ENCODE measurements at regions not wholly inside any gene's neighbourhood (a gene's known extent, or its start where the extent isn't known, plus 50 kb on each side); places are given as distances from the start of the nearest gene placed in this dataset.
"Not testable (repeated sequence)": the region's sequence is repeated elsewhere in the genome, so short reads cannot be mapped to it uniquely, and the experiment has no call there.

GRCh38 chr5:58021466-58021865 lies 438.4 kb downstream of the PLK2 start:
- DNase-seq: no peak

DNA sequence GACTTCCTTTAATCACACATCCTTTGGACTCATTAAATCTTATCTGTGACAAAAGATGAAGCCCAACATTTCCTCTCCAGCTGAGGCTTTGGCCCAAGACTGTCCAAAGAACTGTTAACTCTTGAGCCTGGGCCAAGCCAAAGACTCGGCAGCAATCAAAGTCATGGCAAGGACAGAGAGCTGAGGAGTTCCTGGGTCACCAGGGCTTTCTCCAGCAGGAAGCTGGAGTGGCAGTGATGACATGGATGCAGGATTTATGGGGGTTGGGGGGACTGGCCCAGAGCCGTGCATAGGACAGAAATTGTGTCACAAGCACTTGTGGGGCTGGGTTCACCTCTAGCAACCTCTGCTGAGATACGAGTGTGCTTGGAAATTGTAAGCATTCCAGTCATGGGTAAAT lies 440.3 kb downstream of the PLK2 start:
- no peak for DNase-seq

GRCh38 chr5:58018016-58018415 lies 441.9 kb downstream of the PLK2 start:
- no peak for DNase-seq

- DNase-seq: no peak
These were observed 443.0 kb downstream of the PLK2 start for GRCh38 chr5:58016877-58017276.

DNA sequence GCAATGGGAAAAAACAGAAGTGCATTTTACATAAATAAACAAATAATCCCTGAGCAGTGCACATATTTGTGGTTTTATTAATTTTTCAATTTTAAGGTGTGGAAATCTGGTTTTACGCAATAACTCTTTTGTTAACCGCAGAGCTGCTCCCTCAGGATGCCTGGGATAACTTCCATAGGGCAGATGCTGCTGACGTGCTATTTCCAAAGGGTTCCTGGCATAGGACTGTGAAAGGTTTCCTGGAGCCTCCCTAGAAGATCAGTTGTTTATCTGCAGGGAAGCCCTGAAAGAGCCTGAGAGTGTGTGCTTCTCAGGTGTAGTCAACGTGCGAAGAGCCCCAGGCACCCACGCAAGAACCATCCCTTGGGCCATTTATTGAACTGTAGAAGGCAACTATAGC lies 443.5 kb downstream of the PLK2 start:
- DNase-seq: no peak

DNA sequence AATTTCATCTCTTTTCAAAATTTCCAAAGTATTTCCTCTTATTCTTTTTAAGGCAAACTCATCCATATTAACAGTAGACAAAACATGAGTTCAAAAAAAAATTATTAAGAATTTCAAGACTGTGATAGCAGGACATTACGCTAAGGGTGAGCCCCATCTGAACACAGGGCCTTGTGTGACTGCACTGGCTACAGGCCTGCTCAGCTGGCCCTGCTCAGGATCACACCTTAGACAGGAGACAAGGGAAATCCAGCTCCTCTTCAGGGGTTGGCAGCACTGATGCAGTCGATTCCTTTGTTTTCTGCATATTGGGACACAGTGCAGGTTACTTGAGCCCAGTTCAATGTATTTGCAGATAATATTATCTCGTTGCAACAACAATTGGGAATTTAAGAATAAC lies 444.7 kb downstream of the PLK2 start:
- DNase-seq: no peak

DNA sequence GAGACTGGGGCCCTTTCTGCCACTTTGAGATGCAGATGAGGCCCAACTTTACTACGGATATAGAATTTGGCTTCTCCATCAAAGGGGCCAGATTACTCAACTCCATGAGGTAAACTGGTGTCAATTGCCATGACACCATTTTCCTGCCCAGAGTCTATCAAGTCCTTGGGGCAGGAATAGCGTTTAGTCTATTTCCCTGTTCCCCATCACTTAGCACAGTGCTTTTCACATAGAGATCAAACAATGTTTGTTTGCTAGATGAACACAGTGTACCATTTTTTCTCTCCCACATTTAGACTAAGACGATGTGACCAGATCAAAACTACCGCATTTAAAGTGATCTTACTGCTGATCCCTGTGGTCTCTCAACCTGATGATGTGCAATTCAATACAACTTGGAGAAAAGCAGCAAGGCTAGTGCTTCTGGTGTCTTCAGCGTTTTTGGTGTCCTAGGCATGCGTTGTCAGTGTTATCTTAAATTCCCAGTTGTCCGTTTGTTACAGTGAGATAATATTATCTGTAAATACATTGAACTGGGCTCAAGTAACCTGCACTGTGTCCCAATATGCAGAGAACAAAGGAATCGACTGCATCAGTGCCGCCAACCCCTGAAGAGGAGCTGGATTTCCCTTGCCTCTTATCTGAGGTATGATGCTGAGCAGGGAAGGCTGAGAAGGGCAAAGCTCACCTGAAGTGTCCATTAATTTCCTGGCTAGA lies 446.2 kb downstream of the PLK2 start:
- no peak for DNase-seq

DNA sequence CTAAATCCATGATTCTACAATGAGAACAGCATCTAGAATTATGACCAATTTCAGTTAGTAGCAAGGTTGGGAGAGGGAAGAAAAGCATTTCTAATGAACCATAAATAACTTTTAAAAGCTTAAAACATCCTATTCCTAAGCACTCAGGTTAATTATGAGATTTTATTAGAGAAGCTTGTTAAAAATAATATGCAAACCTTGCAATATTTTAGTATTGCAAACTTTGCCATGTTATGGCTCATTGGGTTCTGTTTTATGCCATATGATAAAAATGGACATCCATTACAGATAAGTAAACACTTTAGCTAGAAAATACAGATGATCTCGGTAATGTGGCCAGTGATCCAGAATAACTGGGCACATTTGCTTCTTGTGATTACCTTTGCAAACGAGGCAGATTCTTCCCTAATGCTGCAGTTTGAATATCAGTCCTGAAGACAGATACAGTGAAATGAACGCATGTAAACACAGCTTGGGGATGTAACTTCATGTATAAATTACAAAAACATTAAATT lies 447.0 kb downstream of the PLK2 start:
- DNase-seq: no peak

DNA sequence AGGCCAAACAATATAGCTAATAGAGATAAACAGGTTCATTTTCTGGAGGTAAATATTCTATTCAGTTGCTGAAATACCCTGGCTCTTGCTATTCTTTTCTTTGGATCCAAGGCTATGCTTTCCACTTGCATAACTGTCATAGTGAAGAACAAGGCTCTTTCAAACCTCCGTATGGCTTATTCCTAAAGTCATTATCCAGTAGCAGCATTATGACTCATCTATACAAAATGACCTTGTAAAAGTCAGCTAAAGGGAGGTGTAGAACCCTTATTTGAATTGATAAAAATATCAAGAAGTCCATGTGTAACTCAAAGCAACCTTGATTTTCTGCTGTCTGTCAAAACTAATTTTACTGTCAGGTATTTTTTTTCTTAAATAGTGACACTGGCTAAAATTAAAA lies 447.8 kb downstream of the PLK2 start:
- DNase-seq: no peak

GRCh38 chr5:58011301-58011700 lies 448.6 kb downstream of the PLK2 start:
- no peak for DNase-seq

GRCh38 chr5:58009754-58010153 lies 450.1 kb downstream of the PLK2 start:
- no peak for DNase-seq

DNA sequence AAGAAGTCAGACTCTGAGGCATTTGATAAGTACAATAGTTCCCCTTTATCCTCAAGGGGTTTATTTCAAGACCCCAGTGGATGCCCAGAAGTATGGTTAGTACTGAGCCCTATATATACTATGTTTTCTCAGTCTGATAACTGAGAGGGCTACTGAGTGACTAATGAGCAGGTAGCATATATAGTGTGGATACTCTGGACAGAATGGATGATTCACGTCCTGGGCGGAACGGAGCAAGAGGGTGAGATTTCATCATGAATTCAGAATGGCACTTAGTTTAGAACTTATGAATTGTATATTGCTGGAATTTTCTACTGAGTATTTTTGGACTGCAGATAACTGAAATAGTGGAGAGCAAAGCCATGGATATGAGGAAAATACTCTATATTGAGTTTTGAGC lies 457.6 kb downstream of the PLK2 start:
- no peak for DNase-seq

GRCh38 chr5:57993866-57994265 lies 466.0 kb downstream of the PLK2 start:
- DNase-seq: no peak

- peak in 1 of 51 donors; percentile 39 for DNase-seq
These were observed 470.5 kb downstream of the PLK2 start for GRCh38 chr5:57989378-57989777.

- peak in 2 of 51 donors; percentile 1 to 44 for DNase-seq
These were observed 471.1 kb downstream of the PLK2 start for GRCh38 chr5:57988813-57989212.

- DNase-seq: no peak
These were observed 472.3 kb downstream of the PLK2 start for GRCh38 chr5:57987552-57987951.

GRCh38 chr5:57986761-57987341 lies 473.0 kb downstream of the PLK2 start:
- peak in 15 of 51 donors; percentile 0 to 51 (median 5) for DNase-seq

DNA sequence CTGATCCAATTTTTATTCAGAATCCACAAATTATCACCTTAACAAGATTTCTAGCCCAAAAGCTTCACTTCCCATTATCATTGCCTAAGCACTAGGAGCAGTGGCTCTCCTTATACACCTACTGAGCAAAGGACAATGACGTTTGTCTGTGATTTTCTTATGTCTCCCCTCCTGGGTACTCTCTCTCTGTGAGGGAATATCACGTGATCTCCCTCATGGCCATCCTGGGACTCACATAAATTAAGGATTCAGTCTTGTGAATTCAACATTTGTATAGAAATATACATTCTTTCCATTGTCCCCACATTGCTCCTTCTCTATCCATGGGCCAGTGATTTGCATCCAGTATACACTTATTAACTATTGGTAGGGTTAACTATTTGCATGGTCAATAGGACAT lies 476.5 kb downstream of the PLK2 start:
- DNase-seq: no peak

DNA sequence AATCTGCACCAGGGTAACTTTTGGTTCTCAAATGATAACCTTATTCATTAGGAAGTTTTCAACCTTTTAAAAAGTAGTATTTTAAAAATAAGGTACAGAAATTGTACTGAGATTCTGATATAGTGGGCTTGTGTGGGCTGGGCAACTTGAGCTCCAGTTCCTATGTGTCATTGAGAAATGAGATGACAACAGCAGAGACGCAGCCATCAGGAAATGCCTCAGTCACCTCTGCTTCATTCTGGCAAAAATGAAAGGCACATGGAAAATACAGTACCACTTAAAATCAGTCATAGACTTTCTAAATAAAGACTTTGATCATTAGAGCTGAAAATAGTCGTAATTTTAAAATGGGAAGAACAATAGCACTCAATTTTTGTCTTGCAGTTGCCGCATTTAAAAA lies 480.2 kb downstream of the PLK2 start:
- DNase-seq: no peak

DNA sequence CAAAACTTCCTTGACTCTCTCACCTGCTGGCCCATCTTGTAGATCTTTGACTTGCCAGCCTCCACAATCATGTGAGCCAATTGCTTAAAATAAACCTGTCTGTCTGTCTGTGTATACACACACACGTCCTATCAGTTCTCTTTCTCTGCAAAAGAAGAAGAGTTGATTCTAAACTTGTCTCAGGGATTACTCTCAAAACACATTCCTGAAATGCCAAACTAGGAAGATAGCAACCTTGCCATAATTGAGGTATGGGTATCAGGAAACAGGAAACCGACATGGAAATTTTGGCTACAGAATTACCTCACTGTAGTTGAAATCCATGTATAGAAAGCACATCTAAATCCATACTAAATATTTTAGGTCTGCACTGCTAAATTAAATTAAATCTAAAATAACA lies 483.4 kb downstream of the PLK2 start:
- DNase-seq: no peak

DNA sequence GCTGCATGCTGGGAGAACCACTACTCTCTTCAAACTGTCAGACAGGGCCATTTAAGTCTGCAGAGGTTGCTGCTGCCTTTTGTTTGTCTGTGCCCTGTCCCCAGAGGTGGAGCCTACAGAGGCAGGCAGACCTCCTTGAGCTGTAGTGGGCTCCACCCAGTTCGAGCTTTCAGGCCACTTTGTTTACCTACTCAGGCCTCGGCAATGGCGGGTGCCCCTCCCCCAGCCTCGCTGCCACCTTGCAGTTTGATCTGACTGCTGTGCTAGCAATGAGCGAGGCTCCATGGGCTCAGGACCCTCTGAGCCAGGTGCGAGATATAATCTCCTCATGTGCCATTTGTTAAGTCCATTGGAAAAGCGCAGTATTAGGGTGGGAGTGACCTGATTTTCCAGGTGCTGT lies 487.8 kb downstream of the PLK2 start:
- DNase-seq: not testable (repeated sequence)

DNA sequence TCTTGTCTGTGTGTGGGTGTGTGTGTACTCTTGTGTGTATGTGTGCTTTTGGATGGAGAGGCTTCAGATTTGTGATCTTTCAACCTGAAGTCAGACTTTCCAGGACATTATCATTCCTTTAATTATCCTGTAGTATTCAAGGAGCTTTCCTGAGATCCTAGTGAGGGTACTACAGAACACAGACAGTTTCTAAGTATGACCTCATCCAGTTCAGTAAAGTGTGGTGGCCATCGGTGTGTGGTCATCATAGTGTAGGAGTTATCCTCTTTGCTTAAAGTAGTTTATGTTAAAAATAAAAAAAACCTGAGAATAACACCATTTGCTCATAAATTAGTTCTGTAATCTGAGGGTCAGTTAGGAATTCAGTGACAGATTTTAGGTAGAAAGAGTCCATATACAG lies 478.0 kb upstream of the ACTBL2 start:
- DNase-seq: no peak

GRCh38 chr5:57956636-57957035 lies 474.0 kb upstream of the ACTBL2 start:
- DNase-seq: no peak

All from hypothalamus (tissue), 51 donors.